ENCODE measurements at regions not wholly inside any gene's neighbourhood (a gene's known extent, or its start where the extent isn't known, plus 50 kb on each side); places are given as distances from the start of the nearest gene placed in this dataset.

- Mint-ChIP-seq H3K36me3 (ENCODE audit: low read depth) (no peaks in the 10 kb centered on the region), H3K9me3 (ENCODE audit: low read depth) (no peaks in the 10 kb centered on the region), H3K4me1 (ENCODE audit: low read depth) (peaks cover 19% of the 10 kb centered on the region), H3K27ac (ENCODE audit: unreplicated experiment) (no peak overlapping the region), H3K4me3 (ENCODE audit: unreplicated experiment) (no peak overlapping the region), H3K27me3 (ENCODE audit: low read depth) (no peaks in the 10 kb centered on the region)
- DNase-seq (ENCODE audit: low spot score) = no peak
- TF ChIP-seq, protein P1, sequence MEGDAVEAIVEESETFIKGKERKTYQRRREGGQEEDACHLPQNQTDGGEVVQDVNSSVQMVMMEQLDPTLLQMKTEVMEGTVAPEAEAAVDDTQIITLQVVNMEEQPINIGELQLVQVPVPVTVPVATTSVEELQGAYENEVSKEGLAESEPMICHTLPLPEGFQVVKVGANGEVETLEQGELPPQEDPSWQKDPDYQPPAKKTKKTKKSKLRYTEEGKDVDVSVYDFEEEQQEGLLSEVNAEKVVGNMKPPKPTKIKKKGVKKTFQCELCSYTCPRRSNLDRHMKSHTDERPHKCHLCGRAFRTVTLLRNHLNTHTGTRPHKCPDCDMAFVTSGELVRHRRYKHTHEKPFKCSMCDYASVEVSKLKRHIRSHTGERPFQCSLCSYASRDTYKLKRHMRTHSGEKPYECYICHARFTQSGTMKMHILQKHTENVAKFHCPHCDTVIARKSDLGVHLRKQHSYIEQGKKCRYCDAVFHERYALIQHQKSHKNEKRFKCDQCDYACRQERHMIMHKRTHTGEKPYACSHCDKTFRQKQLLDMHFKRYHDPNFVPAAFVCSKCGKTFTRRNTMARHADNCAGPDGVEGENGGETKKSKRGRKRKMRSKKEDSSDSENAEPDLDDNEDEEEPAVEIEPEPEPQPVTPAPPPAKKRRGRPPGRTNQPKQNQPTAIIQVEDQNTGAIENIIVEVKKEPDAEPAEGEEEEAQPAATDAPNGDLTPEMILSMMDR (IDR thresholded peaks at IDR 0.05) = no peak
Observed at GRCh38 chr6:11324453-11325015, 92.1 kb upstream of the NEDD9 start.

- TF ChIP-seq, protein P1 (IDR thresholded peaks at IDR 0.05) = no peak
Observed at GRCh38 chr6:11323666-11324452, 91.4 kb upstream of the NEDD9 start.

GRCh38 chr6:11322252-11322885 lies 89.9 kb upstream of the NEDD9 start:
- no peak overlapping the region for H3K4me3 Mint-ChIP-seq (ENCODE audit: unreplicated experiment)
- H3K27ac Mint-ChIP-seq (ENCODE audit: unreplicated experiment) = no peak overlapping the region
- peaks cover 36% of the 10 kb centered on the region for H3K4me1 Mint-ChIP-seq (ENCODE audit: low read depth)
- H3K36me3 Mint-ChIP-seq (ENCODE audit: low read depth) = no peaks in the 10 kb centered on the region
- no peaks in the 10 kb centered on the region for H3K9me3 Mint-ChIP-seq (ENCODE audit: low read depth)
- TF ChIP-seq, protein P1 (IDR thresholded peaks at IDR 0.05) = no peak
- no peak for DNase-seq (ENCODE audit: low spot score)
- no peaks in the 10 kb centered on the region for H3K27me3 Mint-ChIP-seq (ENCODE audit: low read depth)

More at GRCh38 chr6:11323666-11324452, 91.4 kb upstream of the NEDD9 start:
- no peak overlapping the region for H3K27ac Mint-ChIP-seq (ENCODE audit: unreplicated experiment)
- H3K4me1 Mint-ChIP-seq (ENCODE audit: low read depth) = peaks cover 24% of the 10 kb centered on the region
- no peak for DNase-seq (ENCODE audit: low spot score)
- H3K4me3 Mint-ChIP-seq (ENCODE audit: unreplicated experiment) = no peak overlapping the region
- H3K36me3 Mint-ChIP-seq (ENCODE audit: low read depth) = no peaks in the 10 kb centered on the region
- no peaks in the 10 kb centered on the region for H3K27me3 Mint-ChIP-seq (ENCODE audit: low read depth)
- no peaks in the 10 kb centered on the region for H3K9me3 Mint-ChIP-seq (ENCODE audit: low read depth)

GRCh38 chr6:11320914-11321597 lies 88.6 kb upstream of the NEDD9 start:
- Mint-ChIP-seq H3K4me3 (ENCODE audit: unreplicated experiment) (no peak overlapping the region), H3K27ac (ENCODE audit: unreplicated experiment) (no peak overlapping the region), H3K27me3 (ENCODE audit: low read depth) (no peaks in the 10 kb centered on the region), H3K4me1 (ENCODE audit: low read depth) (peaks cover 47% of the 10 kb centered on the region), H3K36me3 (ENCODE audit: low read depth) (no peaks in the 10 kb centered on the region), H3K9me3 (ENCODE audit: low read depth) (no peaks in the 10 kb centered on the region)
- TF ChIP-seq, protein P1 (IDR thresholded peaks at IDR 0.05) = no peak
- no peak for DNase-seq (ENCODE audit: low spot score)

Data from chondrocyte (in vitro differentiated cells).